ENCODE measurements at regions not wholly inside any gene's neighbourhood (a gene's known extent, or its start where the extent isn't known, plus 50 kb on each side); places are given as distances from the start of the nearest gene placed in this dataset.
A peak's percentile ranks its signal among the peaks of the same experiment; 100 is the strongest.

DNA sequence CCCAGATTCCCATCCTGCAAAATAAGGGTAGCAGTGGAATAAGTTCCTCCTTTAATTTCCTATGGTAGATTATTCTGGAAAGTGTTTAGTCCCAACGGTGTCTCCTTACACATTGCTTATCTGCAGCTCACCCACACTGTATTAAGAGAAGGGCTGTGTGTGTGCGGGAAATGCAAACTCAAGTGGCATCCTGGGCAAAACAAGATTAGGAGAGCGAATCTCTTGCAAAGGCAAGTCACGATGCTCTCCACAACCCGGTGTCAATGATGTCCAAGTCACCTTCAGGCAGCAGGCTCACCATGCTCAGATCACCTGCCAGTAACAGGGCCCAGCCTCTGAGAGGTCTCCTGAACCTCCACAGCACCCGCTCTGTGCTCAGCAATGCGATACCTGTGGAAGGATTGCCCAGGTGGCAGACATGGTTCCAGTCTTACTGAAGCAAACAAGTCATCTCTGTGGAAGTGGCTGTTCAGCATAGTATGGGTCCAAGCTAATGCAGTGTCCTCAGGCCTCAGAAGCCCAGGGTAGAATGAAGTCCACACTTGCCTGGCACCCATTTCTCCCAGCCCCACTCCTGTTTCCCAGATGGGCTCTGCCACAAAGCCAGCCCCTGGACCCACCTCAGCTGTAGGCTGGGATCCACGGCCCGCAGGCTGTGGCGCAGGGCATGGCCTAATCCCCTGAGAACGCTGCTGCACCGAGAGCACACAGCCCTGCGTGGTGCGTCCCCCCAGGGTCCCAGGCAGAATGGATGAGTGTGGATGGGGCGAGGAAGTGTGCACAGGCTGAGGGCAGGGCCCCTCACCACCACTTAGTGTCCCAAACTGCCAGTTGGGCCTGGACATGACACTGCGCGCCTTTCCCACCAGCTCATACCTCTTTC, 101.2 kb downstream of the PXDC1 start:
- Histone ChIP-seq H3K36me3 (ENCODE audit: control insufficient read depth, insufficient read depth, low read length) (no peaks in the 10 kb centered on the region), H3K27me3 (ENCODE audit: control insufficient read depth, insufficient read depth, low read length) (peaks cover 3% of the 10 kb centered on the region), H3K4me3 (ENCODE audit: low read depth, low read length) (no peak overlapping the region)
- FAIRE-seq (peak; percentile 88), DNase-seq (ENCODE audit: low read depth) (no peak)
- TF ChIP-seq CTCF (IDR thresholded peaks at IDR 0.05; ENCODE audit: insufficient read depth, low read length, severe bottlenecking), result no peak

GRCh38 chr6:3648724-3649123, 102.8 kb downstream of the PXDC1 start:
- Histone ChIP-seq H3K4me3 (ENCODE audit: low read depth, low read length) (no peak overlapping the region), H3K36me3 (ENCODE audit: control insufficient read depth, insufficient read depth, low read length) (no peaks in the 10 kb centered on the region), H3K27me3 (ENCODE audit: control insufficient read depth, insufficient read depth, low read length) (peaks cover 3% of the 10 kb centered on the region)
- FAIRE-seq, result no peak
- TF ChIP-seq CTCF (IDR thresholded peaks at IDR 0.05; ENCODE audit: insufficient read depth, low read length, severe bottlenecking), result no peak
- no peak for DNase-seq (ENCODE audit: low read depth)

- DNase-seq (ENCODE audit: low read depth), result no peak
- peaks cover 3% of the 10 kb centered on the region for H3K27me3 ChIP-seq (ENCODE audit: control insufficient read depth, insufficient read depth, low read length)
- H3K4me3 ChIP-seq (ENCODE audit: low read depth, low read length), result no peak overlapping the region
- H3K36me3 ChIP-seq (ENCODE audit: control insufficient read depth, insufficient read depth, low read length), result no peaks in the 10 kb centered on the region
- no peak for FAIRE-seq
- no peak for TF ChIP-seq CTCF (IDR thresholded peaks at IDR 0.05; ENCODE audit: insufficient read depth, low read length, severe bottlenecking)
Measured at GRCh38 chr6:3646616-3647362, 104.7 kb downstream of the PXDC1 start.

- no peak for TF ChIP-seq CTCF (IDR thresholded peaks at IDR 0.05; ENCODE audit: insufficient read depth, low read length, severe bottlenecking)
- DNase-seq (ENCODE audit: low read depth) (no peak), FAIRE-seq (no peak)
- Histone ChIP-seq H3K4me3 (ENCODE audit: low read depth, low read length) (no peak overlapping the region), H3K27me3 (ENCODE audit: control insufficient read depth, insufficient read depth, low read length) (peaks cover 3% of the 10 kb centered on the region), H3K36me3 (ENCODE audit: control insufficient read depth, insufficient read depth, low read length) (no peaks in the 10 kb centered on the region)
Measured at GRCh38 chr6:3644739-3645012, 106.8 kb downstream of the PXDC1 start.

- DNase-seq (ENCODE audit: low read depth) (no peak), FAIRE-seq (no peak)
- TF ChIP-seq CTCF (IDR thresholded peaks at IDR 0.05; ENCODE audit: insufficient read depth, low read length, severe bottlenecking), result no peak
- Histone ChIP-seq H3K4me3 (ENCODE audit: low read depth, low read length) (no peak overlapping the region), H3K36me3 (ENCODE audit: control insufficient read depth, insufficient read depth, low read length) (no peaks in the 10 kb centered on the region), H3K27me3 (ENCODE audit: control insufficient read depth, insufficient read depth, low read length) (peaks cover 3% of the 10 kb centered on the region)
Measured at GRCh38 chr6:3643921-3644738, 107.4 kb downstream of the PXDC1 start.

Measured in bronchial epithelial cell (primary cell).